ENCODE measurements at regions not wholly inside any gene's neighbourhood (a gene's known extent, or its start where the extent isn't known, plus 50 kb on each side); places are given as distances from the start of the nearest gene placed in this dataset.

DNA sequence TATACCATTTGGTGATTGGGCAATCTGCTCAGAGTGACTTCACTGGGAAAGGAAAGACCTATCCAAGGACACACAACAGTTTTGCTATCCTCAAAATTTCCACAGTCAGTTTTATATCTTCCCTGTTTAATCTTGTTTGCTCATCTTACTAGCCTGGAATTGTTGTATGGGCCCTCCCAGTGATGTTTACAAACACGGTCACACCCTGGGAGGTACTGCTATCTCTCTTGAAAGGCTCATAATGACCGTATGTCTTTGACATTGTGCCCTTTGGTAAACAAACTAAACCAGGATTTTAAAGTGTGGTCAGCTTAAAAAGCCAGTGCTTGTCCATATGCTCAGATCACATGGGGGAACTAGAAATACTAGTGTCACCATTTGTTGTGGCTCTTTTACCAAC lies 277.0 kb downstream of the CDH2 start:
- no peak for DNase-seq (ENCODE audit: low read depth)
- no peak overlapping the region for H3K4me3 ChIP-seq (ENCODE audit: control insufficient read depth, low read depth, low read length)
- TF ChIP-seq, protein P1, sequence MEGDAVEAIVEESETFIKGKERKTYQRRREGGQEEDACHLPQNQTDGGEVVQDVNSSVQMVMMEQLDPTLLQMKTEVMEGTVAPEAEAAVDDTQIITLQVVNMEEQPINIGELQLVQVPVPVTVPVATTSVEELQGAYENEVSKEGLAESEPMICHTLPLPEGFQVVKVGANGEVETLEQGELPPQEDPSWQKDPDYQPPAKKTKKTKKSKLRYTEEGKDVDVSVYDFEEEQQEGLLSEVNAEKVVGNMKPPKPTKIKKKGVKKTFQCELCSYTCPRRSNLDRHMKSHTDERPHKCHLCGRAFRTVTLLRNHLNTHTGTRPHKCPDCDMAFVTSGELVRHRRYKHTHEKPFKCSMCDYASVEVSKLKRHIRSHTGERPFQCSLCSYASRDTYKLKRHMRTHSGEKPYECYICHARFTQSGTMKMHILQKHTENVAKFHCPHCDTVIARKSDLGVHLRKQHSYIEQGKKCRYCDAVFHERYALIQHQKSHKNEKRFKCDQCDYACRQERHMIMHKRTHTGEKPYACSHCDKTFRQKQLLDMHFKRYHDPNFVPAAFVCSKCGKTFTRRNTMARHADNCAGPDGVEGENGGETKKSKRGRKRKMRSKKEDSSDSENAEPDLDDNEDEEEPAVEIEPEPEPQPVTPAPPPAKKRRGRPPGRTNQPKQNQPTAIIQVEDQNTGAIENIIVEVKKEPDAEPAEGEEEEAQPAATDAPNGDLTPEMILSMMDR (IDR thresholded peaks at IDR 0.05; ENCODE audit: control insufficient read depth, insufficient read depth, low read depth, low read length, missing control alignments) = no peak

- DNase-seq (ENCODE audit: low read depth) = no peak
- H3K4me3 ChIP-seq (ENCODE audit: control insufficient read depth, low read depth, low read length) = no peak overlapping the region
- TF ChIP-seq, protein P1 (IDR thresholded peaks at IDR 0.05; ENCODE audit: control insufficient read depth, insufficient read depth, low read depth, low read length, missing control alignments) = no peak
These were observed 282.2 kb downstream of the CDH2 start for GRCh38 chr18:27894746-27895145.

GRCh38 chr18:27887711-27888495 lies 289.0 kb downstream of the CDH2 start:
- TF ChIP-seq, protein P1 (IDR thresholded peaks at IDR 0.05; ENCODE audit: control insufficient read depth, insufficient read depth, low read depth, low read length, missing control alignments) = no peak
- DNase-seq (ENCODE audit: low read depth) = no peak
- no peak overlapping the region for H3K4me3 ChIP-seq (ENCODE audit: control insufficient read depth, low read depth, low read length)

DNA sequence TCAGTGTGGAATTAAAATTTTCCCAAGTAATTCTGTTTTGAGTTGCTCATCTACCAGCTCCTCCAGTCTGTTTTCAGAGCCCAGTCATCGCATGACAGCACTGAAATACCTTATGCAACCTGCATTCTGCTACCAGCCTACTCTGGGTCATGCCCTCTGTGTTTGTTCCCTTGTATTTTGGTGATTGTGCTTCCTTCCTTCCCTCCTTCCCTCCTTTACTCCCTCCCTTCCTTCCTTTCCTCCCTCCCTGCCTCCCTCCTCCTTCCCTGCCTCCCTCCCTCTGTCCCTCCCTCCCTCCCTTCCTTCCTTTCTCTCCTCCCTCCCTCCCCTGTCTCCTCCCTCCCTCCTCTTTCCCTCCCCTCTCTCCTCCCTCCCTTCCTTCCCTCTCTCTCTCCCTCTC lies 289.6 kb downstream of the CDH2 start:
- no peak overlapping the region for H3K4me3 ChIP-seq (ENCODE audit: control insufficient read depth, low read depth, low read length)
- TF ChIP-seq, protein P1 (IDR thresholded peaks at IDR 0.05; ENCODE audit: control insufficient read depth, insufficient read depth, low read depth, low read length, missing control alignments) = no peak
- DNase-seq (ENCODE audit: low read depth) = no peak

GRCh38 chr18:27879540-27879939 lies 297.4 kb downstream of the CDH2 start:
- no peak overlapping the region for H3K4me3 ChIP-seq (ENCODE audit: control insufficient read depth, low read depth, low read length)
- no peak for DNase-seq (ENCODE audit: low read depth)
- TF ChIP-seq, protein P1 (IDR thresholded peaks at IDR 0.05; ENCODE audit: control insufficient read depth, insufficient read depth, low read depth, low read length, missing control alignments) = no peak

DNA sequence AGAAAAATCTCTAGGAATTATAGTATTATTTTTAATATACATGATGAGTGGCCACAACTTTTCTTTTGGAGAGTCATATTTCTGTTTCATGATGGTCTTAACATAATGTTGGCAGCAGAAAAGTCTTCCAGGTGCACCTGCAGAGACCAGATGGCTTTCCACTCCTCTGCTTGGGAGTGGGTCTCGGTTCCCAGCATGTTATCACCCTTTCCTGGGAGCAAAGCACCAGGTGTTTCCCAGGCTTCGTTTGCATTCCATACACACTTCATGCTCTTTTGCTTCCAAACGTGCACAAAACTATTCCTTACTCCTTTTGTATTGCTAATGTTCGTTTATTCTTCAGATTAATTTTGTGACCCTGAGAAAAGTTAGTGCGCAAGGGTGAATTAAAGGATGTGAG lies 305.2 kb downstream of the CDH2 start:
- TF ChIP-seq, protein P1 (IDR thresholded peaks at IDR 0.05; ENCODE audit: control insufficient read depth, insufficient read depth, low read depth, low read length, missing control alignments) = no peak
- H3K4me3 ChIP-seq (ENCODE audit: control insufficient read depth, low read depth, low read length) = no peak overlapping the region
- DNase-seq (ENCODE audit: low read depth) = no peak
